HG03196 (cell line): ENCODE measurements at regions not wholly inside any gene's neighbourhood (a gene's known extent, or its start where the extent isn't known, plus 50 kb on each side); places are given as distances from the start of the nearest gene placed in this dataset.

Experiments
- ATAC-seq: cut with Tn5 transposase; IDR thresholded peaks from one replicate; pipeline ENCODE4 v1.9.1; 2021; ENCODE audit not compliant: unreplicated experiment

GRCh38 chr2:188909036-188909435, 65.1 kb upstream of the COL3A1 start:
- no peak for ATAC-seq

DNA sequence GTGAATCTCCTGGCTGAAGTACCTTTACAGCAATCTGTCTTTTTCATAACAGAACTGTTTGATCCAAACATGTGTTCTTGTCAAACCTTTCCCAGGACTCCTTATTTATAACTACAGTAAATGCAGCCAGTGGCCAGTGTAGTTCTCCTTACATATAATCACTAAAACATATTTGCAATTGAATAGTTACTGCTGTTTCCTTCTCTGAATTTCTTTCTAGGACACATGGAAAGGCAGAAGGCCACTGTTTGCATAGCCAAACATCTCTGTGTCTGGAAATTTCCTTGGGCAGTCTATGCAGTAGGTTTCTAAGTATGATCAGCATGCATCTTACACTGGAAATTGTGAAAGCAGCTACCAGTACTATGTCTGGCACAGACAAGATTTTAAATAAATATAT, 57.4 kb upstream of the COL3A1 start:
- ATAC-seq, result no peak

DNA sequence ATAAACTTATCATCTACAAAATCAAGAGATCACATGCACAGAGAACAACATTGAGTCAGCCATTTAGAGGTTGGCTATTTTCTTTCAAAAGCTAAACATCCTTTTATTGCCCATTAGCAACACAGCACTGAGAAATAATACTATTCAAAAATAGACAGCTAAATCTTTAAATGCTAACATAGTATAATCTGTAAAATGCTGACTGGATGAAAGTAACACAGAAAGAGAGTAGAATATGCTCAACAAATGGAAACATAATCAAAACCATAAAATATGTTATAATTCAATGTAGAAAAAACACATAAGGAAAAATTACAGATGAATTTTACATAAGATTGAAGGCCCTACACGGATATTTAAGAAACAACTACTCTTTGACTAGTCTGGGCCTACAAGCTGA, 56.5 kb upstream of the COL3A1 start:
- no peak for ATAC-seq

- no peak for ATAC-seq
These were observed 54.3 kb upstream of the COL3A1 start for GRCh38 chr2:188919824-188920223.

DNA sequence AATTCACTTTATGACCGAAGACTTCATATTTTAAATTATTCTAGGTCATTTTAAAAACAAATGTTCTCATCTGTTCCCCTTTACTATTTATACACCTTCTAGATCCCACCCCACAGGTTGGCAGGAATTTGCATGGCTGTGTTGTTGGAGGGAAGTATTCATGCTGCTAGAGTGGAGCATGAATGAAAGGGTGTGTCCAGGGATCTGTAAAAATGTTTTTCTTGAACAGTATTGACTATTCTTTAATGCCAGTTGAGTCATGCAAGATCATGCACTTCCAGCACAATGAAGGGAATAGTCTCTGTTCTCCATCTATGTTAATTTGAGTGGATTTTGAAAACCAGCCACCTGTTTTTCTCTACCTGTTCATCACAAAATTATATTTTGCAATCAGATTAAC, 52.0 kb upstream of the COL3A1 start:
- no peak for ATAC-seq
